T-cell (primary cell): ENCODE measurements at regions not wholly inside any gene's neighbourhood (a gene's known extent, or its start where the extent isn't known, plus 50 kb on each side); places are given as distances from the start of the nearest gene placed in this dataset.

Experiments
- ATAC-seq, 4 experiments: fragments of 200-7000 bp in 3 of 4; fragments of 150-1000 bp in 1 of 4; cut with Tn5 transposase; replicated peaks in 1 of 4; 1 replicate in 3 of 4; 2 replicates in 1 of 4; pipeline ENCODE4 v1.10.0; 2021; ENCODE audit warnings: moderate library complexity in 3 of 4, mild to moderate bottlenecking in 2 of 4, moderate number of reproducible peaks in 1 of 4
- CTCF ChIA-PET, 2 donors: fragments of 300-600 bp; sonication (Branson Sonifier 250); formaldehyde crosslinking; loops; one replicate each; lab custom pipeline; 2022; ENCODE audit warnings: antibody characterized with exemption in 2 of 2; lab: Charles Lee
- POLR2A ChIA-PET, 2 donors: fragments of 300-600 bp; sonication (Branson Sonifier 250); formaldehyde crosslinking; loops; one replicate each; lab custom pipeline; 2022; ENCODE audit warnings: antibody characterized with exemption in 2 of 2; lab: Charles Lee
- DNase-seq, 35 experiments: peaks; one replicate each; pipeline versions ENCODE4 v3.0.0 to v3.0.0-alpha.2; 2013 to 2023
- H3K27ac ChIP-seq: one replicate; pipeline ENCODE4 v1.5.1; 2013; ENCODE audit warnings: low read length
- H3K27me3 ChIP-seq, 2 experiments: replicated peaks in 1 of 2; 1 replicate in 1 of 2; 2 replicates in 1 of 2; pipeline versions ENCODE4 v1.6.1 to v1.7.0; 2013; ENCODE audit warnings: low read length in 1 of 2, mixed read lengths in 1 of 2; ENCODE audit not compliant: control insufficient read depth in 2 of 2, insufficient read depth in 2 of 2; ENCODE audit errors: extremely low read depth in 1 of 2
- H3K36me3 ChIP-seq, 2 donors: 1 replicate in 1 of 2; 2 replicates in 1 of 2; pipeline versions ENCODE4 v1.6.1 to v1.7.0; 2013; ENCODE audit warnings: low read length in 1 of 2; ENCODE audit not compliant: control insufficient read depth in 2 of 2, insufficient read depth in 1 of 2; ENCODE audit errors: extremely low read depth in 1 of 2
- H3K4me1 ChIP-seq, 2 experiments: 1 replicate in 1 of 2; 2 replicates in 1 of 2; pipeline versions ENCODE4 v1.6.1 to v1.7.0; 2013; ENCODE audit warnings: low read length in 2 of 2, mixed read lengths in 1 of 2; ENCODE audit not compliant: insufficient read depth in 2 of 2, control insufficient read depth in 1 of 2; ENCODE audit errors: extremely low read depth in 1 of 2
- H3K4me3 ChIP-seq, 2 donors: 1 replicate in 1 of 2; 2 replicates in 1 of 2; pipeline versions ENCODE4 v1.5.1 to v1.7.0; 2013; ENCODE audit warnings: mild to moderate bottlenecking in 2 of 2, low read length in 1 of 2, moderate library complexity in 1 of 2; ENCODE audit not compliant: control insufficient read depth in 1 of 2; ENCODE audit errors: extremely low read depth in 1 of 2
- H3K9me3 ChIP-seq: 2 replicates; pipeline ENCODE4 v1.7.0; 2013
- H3K27ac Mint-ChIP-seq, 2 donors: one replicate each; pipeline ENCODE4 v1.8.0; 2020 to 2021; ENCODE audit warnings: mild to moderate bottlenecking in 2 of 2, mixed read lengths in 2 of 2
- H3K27me3 Mint-ChIP-seq, 2 donors: one replicate each; pipeline ENCODE4 v1.8.0; 2021 to 2022; ENCODE audit warnings: mixed read lengths in 2 of 2
- H3K36me3 Mint-ChIP-seq: one replicate; pipeline ENCODE4 v1.8.0; 2021; ENCODE audit warnings: mixed read lengths
- H3K4me1 Mint-ChIP-seq, 3 donors: one replicate each; pipeline ENCODE4 v1.8.0; 2020 to 2022; ENCODE audit warnings: mixed read lengths in 3 of 3, mild to moderate bottlenecking in 1 of 3
- H3K4me3 Mint-ChIP-seq, 3 donors: one replicate each; pipeline ENCODE4 v1.8.0; 2020 to 2022; ENCODE audit warnings: mild to moderate bottlenecking in 3 of 3, mixed read lengths in 3 of 3, moderate library complexity in 3 of 3
- H3K9me3 Mint-ChIP-seq, 3 donors: one replicate each; pipeline ENCODE4 v1.8.0; 2020 to 2022; ENCODE audit warnings: mixed read lengths in 3 of 3
- WGBS: methylation state at CpG from one replicate; pipeline ENCODE4 v1.1.5; 2013; ENCODE audit warnings: missing lambda C conversion rate; ENCODE audit not compliant: insufficient coverage; 5-methylcytosine and 5-hydroxymethylcytosine counted together

DNA sequence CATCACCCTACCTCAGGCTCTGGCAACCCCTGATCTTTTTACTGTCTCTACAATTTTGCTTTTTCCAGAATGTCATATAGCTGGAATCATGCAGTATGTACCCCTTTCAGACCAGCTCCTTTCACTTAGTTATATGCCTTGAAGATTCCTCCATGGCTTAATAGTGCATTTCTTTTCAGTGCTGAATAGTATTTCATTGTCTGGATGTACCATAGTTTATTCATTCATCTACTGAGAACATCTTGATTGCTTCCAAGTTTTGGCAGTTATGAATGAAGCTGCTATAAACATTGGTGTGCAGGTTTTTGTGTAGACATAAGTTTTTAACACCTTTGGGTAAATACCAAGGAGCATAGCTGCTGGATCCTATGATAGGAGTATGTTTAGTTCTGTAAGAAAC lies 50.8 kb upstream of the ANP32A start:
- H3K4me3 Mint-ChIP-seq = no peak overlapping the region
- no peaks in the 10 kb centered on the region for H3K9me3 Mint-ChIP-seq
- H3K9me3 ChIP-seq = no peaks in the 10 kb centered on the region
- H3K36me3 ChIP-seq = no peaks in the 10 kb centered on the region
- DNase-seq (no peak), ATAC-seq (no peak)
- H3K27me3 ChIP-seq = peaks cover 0 to 17% of the 10 kb centered on the region in 2 experiments
- H3K4me1 ChIP-seq = peaks cover 0 to 8% of the 10 kb centered on the region in 2 experiments
- no peaks in the 10 kb centered on the region for H3K36me3 Mint-ChIP-seq
- H3K27ac Mint-ChIP-seq = no peak overlapping the region
- H3K27me3 Mint-ChIP-seq = peaks cover 14 to 25% of the 10 kb centered on the region in 2 donors
- CTCF ChIA-PET = interaction anchor here in 1 of 2 donors (0.6 kb wide), 1 partner anchor 121 kb away, joined by 4 read pairs; no protein-coding TSS in a partner anchor
- peaks cover 0 to 5% (median 3%) of the 10 kb centered on the region in 3 donors for H3K4me1 Mint-ChIP-seq
- POLR2A ChIA-PET = no interaction called here
- H3K4me3 ChIP-seq = no peak overlapping the region
- H3K27ac ChIP-seq = no peak overlapping the region

DNA sequence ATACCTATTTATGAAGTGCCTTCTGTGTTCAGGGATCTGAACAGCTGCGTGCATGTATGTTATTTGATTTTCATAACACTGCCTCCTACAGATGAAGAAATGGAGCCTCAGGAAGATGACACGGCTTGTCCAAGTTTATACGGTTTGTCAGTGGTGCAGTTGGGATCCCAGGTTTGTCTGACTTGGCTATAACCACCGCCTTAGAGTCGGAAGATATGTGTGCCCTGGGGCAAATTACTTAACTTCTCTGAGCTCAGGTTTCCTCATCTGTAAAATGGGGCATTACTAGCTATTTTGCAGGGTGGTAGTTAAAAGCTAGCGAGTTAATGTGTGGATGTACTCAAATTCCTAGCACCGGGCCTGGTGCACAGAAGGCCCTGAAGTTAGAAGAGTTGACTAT lies 54.1 kb upstream of the ANP32A start:
- H3K4me3 Mint-ChIP-seq = no peak overlapping the region
- no peaks in the 10 kb centered on the region for H3K9me3 Mint-ChIP-seq
- H3K4me1 Mint-ChIP-seq = peaks cover 0 to 5% (median 3%) of the 10 kb centered on the region in 3 donors
- Histone ChIP-seq H3K27ac (no peak overlapping the region), H3K27me3 (peaks cover 0 to 17% of the 10 kb centered on the region in 2 experiments), H3K4me3 (no peak overlapping the region), H3K36me3 (no peaks in the 10 kb centered on the region), H3K4me1 (peaks cover 0 to 8% of the 10 kb centered on the region in 2 experiments), H3K9me3 (no peaks in the 10 kb centered on the region)
- ChIA-PET POLR2A (interaction anchor here in 1 of 2 donors (0.6 kb wide), 1 partner anchor 79 kb away, joined by 3 read pairs; no protein-coding TSS in a partner anchor), CTCF (interaction anchor here (1.1 to 3.0 kb wide), 8 partner anchors 10 to 143 kb away, joined by 3 to 30 read pairs (median 4); no protein-coding TSS in a partner anchor)
- no peak for ATAC-seq
- 96% methylated on average over 6 of the region's 7 CpGs for WGBS
- H3K36me3 Mint-ChIP-seq = no peaks in the 10 kb centered on the region
- no peak overlapping the region for H3K27ac Mint-ChIP-seq
- no peak for DNase-seq
- H3K27me3 Mint-ChIP-seq = peaks cover 18 to 27% of the 10 kb centered on the region in 2 donors

DNA sequence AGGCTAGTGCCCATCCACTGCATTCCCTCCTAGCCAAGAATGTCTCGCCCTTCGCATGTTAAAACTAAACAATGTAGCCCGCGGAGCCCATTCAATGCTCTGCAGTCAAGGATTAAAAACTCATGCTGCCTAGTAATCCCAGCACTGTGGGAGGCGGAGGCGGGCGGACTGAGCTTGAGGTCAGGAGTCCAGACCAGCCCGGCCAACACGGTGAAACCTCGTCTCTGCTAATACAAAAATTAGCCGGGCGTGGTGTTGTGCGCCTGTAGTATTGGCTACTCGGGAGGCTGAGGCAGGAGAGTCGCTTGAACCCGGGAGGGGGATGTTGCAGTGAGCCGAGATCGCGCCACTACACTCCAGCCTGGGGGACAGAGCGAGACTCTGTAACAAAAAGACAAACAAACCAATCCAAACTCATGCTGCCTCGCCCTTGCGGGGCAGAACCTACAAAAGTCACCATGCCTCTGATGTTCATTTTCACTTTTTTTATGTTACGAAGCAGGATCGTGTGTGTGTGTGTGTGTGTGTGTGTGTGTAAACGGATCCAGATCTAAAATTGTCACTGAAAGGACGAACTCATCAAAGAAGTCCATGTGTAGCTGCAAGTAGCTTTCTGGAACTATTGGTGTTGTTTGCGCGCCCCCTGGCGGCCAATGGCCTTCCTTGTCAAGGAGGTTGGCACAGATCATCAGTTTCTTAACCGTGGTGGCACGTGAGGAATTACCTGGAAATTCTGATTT lies 54.8 kb upstream of the SPESP1 start:
- POLR2A ChIA-PET = no interaction called here
- ATAC-seq (peak; percentile 73 to 86 (median 80)), DNase-seq (peak; percentile 73 to 95 (median 89))
- peak overlapping the region in 1 of 2 donors; percentile 41 for H3K4me3 ChIP-seq
- H3K27me3 ChIP-seq = peaks cover 0 to 19% of the 10 kb centered on the region in 2 experiments
- H3K36me3 Mint-ChIP-seq = no peaks in the 10 kb centered on the region
- 34% methylated on average over 24 of the region's 31 CpGs for WGBS
- H3K4me3 Mint-ChIP-seq = no peak overlapping the region
- H3K36me3 ChIP-seq = no peaks in the 10 kb centered on the region
- H3K27me3 Mint-ChIP-seq = peaks cover 18 to 20% of the 10 kb centered on the region in 2 donors
- peaks cover 0 to 8% of the 10 kb centered on the region in 2 experiments for H3K4me1 ChIP-seq
- H3K27ac ChIP-seq = no peak overlapping the region
- H3K4me1 Mint-ChIP-seq = peaks cover 0 to 5% (median 3%) of the 10 kb centered on the region in 3 donors
- H3K27ac Mint-ChIP-seq = no peak overlapping the region
- no peaks in the 10 kb centered on the region for H3K9me3 Mint-ChIP-seq
- CTCF ChIA-PET = interaction anchor here (0.5 to 3.0 kb wide), 27 partner anchors 11 to 1922 kb away, joined by 3 to 30 read pairs (median 4); no protein-coding TSS in a partner anchor
- no peaks in the 10 kb centered on the region for H3K9me3 ChIP-seq

DNA sequence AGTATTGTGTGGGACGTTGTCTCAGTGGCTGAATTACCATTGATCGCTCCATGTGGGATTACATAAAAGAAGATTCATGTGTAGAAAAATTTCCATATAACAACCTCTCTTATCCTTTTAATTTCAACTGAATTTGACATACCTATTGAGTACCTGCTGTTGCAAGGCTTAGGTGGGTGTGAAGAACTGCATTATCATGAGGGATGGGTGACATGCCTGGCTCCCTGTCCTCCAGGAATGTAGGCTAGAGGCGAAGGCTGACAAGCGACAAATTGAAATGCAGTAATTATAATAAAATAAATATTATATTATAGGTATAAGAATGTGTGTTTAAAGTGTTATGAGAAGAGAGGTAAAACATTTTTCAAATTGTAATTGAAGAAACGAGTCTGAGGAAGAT lies 52.7 kb upstream of the SPESP1 start:
- ATAC-seq (no peak), DNase-seq (no peak)
- Mint-ChIP-seq H3K4me3 (no peak overlapping the region), H3K9me3 (no peaks in the 10 kb centered on the region), H3K27me3 (peaks cover 11 to 20% of the 10 kb centered on the region in 2 donors), H3K27ac (no peak overlapping the region), H3K36me3 (no peaks in the 10 kb centered on the region), H3K4me1 (peaks cover 0 to 5% (median 3%) of the 10 kb centered on the region in 3 donors)
- peaks cover 0 to 16% of the 10 kb centered on the region in 2 experiments for H3K27me3 ChIP-seq
- POLR2A ChIA-PET = no interaction called here
- no CpG with 5 or more reads among the region's 5 CpGs for WGBS
- no peaks in the 10 kb centered on the region for H3K36me3 ChIP-seq
- CTCF ChIA-PET = interaction anchor here in 1 of 2 donors (0.5 to 1.7 kb wide), 2 partner anchors 142 to 327 kb away, joined by 4 to 8 read pairs; no protein-coding TSS in a partner anchor
- H3K27ac ChIP-seq = no peak overlapping the region
- H3K4me1 ChIP-seq = peaks cover 0 to 8% of the 10 kb centered on the region in 2 experiments
- no peak overlapping the region for H3K4me3 ChIP-seq
- H3K9me3 ChIP-seq = no peaks in the 10 kb centered on the region

DNA sequence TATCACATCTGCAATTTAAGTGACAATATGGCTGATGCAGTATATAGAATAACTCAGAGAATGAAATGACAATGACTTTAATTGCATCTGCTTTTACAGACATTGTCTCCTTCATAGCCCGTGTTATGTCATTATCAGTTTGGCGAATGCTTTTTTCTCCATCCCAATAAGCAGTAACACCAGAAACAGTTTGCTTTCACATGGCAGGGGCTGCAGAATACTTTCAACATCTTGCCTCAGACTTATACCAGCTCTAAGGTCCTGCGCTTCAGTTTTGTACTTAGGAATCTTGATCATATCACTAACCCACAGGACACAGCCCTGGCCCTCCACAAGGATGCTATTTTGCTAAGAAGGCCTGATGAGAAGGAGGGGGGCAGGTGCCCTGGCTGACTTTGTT lies 49.9 kb upstream of the SPESP1 start:
- Histone ChIP-seq H3K27me3 (peaks cover 0 to 11% of the 10 kb centered on the region in 2 experiments), H3K4me3 (no peak overlapping the region), H3K36me3 (no peaks in the 10 kb centered on the region), H3K4me1 (peaks cover 0 to 7% of the 10 kb centered on the region in 2 experiments), H3K9me3 (no peaks in the 10 kb centered on the region), H3K27ac (no peak overlapping the region)
- Mint-ChIP-seq H3K4me3 (no peak overlapping the region), H3K9me3 (no peaks in the 10 kb centered on the region), H3K27ac (no peak overlapping the region), H3K36me3 (no peaks in the 10 kb centered on the region), H3K27me3 (peaks cover 4 to 11% of the 10 kb centered on the region in 2 donors), H3K4me1 (peaks cover 0 to 5% (median 3%) of the 10 kb centered on the region in 3 donors)
- WGBS = 100% methylated on average over 2 of the region's 3 CpGs
- POLR2A ChIA-PET = interaction anchor here in 1 of 2 donors (0.7 kb wide), 1 partner anchor 127 kb away, joined by 3 read pairs; no protein-coding TSS in a partner anchor
- no peak for ATAC-seq
- DNase-seq = no peak
- CTCF ChIA-PET = interaction anchor here in 1 of 2 donors (1.4 kb wide), 1 partner anchor 52 kb away, joined by 4 read pairs; no protein-coding TSS in a partner anchor
